Body of pancreas (tissue), 4 donors: ENCODE measurements at regions not wholly inside any gene's neighbourhood (a gene's known extent, or its start where the extent isn't known, plus 50 kb on each side); places are given as distances from the start of the nearest gene placed in this dataset.

Source experiments
- POLR2A ChIP-seq, 3 donors: fragments of 450-650 bp; IDR thresholded peaks; one replicate each; pipeline ENCODE4 v1.6.1; 2016; ENCODE audit warnings: antibody characterized with exemption in 3 of 3, mild to moderate bottlenecking in 2 of 3
- TF ChIP-seq, protein P1 (sequence below), 7 experiments: fragments of 450-650 bp in 4 of 7; fragments of 200-600 bp in 3 of 7; sonication (generic) in 3 of 7; IDR thresholded peaks; one replicate each; pipeline ENCODE4 v1.5.1; 2016 to 2019; ENCODE audit warnings: antibody characterized with exemption in 7 of 7

DNA sequence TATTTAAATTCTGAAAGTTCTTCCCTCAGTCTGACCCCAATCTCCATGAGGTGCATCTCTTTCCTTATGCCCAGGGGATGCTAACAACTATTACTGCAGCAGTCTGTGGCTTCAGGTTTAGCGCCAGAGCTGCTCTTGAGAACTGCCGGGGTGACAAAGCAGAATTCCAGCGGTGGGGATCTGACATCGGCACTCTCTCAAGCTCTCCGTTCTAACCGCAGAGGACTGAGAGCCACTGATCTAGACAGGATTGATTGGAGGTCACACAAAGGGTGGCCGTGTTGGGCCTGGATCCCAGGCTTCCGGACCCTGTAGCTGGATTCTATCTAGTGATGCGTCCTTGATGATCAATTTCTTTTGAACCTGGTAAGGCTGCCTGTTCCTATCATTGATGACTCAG lies 155.6 kb upstream of the TMEM132C start:
- TF ChIP-seq, protein P1, sequence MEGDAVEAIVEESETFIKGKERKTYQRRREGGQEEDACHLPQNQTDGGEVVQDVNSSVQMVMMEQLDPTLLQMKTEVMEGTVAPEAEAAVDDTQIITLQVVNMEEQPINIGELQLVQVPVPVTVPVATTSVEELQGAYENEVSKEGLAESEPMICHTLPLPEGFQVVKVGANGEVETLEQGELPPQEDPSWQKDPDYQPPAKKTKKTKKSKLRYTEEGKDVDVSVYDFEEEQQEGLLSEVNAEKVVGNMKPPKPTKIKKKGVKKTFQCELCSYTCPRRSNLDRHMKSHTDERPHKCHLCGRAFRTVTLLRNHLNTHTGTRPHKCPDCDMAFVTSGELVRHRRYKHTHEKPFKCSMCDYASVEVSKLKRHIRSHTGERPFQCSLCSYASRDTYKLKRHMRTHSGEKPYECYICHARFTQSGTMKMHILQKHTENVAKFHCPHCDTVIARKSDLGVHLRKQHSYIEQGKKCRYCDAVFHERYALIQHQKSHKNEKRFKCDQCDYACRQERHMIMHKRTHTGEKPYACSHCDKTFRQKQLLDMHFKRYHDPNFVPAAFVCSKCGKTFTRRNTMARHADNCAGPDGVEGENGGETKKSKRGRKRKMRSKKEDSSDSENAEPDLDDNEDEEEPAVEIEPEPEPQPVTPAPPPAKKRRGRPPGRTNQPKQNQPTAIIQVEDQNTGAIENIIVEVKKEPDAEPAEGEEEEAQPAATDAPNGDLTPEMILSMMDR (IDR thresholded peaks at IDR 0.05), result no peak
- TF ChIP-seq POLR2A (IDR thresholded peaks at IDR 0.05), result no peak
